ACC112 (cell line): ENCODE measurements at regions not wholly inside any gene's neighbourhood (a gene's known extent, or its start where the extent isn't known, plus 50 kb on each side); places are given as distances from the start of the nearest gene placed in this dataset.

Source experiments
- H2AFZ ChIP-seq: fragments of 200-600 bp; sonication (generic); one replicate; pipeline ENCODE4 v1.6.0; 2017; ENCODE audit warnings: antibody characterized with exemption, low read length; ENCODE audit not compliant: unreplicated experiment
- H3K27ac ChIP-seq: fragments of 200-600 bp; sonication (generic); 2 replicates; pipeline ENCODE4 v1.5.1; 2014; ENCODE audit warnings: low read depth, mild to moderate bottlenecking, antibody characterized with exemption, low read length, moderate library complexity
- H3K27me3 ChIP-seq: fragments of 200-600 bp; sonication (generic); 2 replicates; pipeline ENCODE4 v1.6.1; 2014; ENCODE audit warnings: mild to moderate bottlenecking, antibody characterized with exemption, low read length, moderate library complexity, mixed read lengths; ENCODE audit not compliant: insufficient read depth
- H3K36me3 ChIP-seq: fragments of 200-600 bp; sonication (generic); 2 replicates; pipeline ENCODE4 v1.6.1; 2016; ENCODE audit warnings: mild to moderate bottlenecking, antibody characterized with exemption, low read length, moderate library complexity, mixed read lengths; ENCODE audit not compliant: insufficient read depth
- H3K4me1 ChIP-seq: fragments of 200-600 bp; sonication (generic); one replicate; pipeline ENCODE4 v1.6.1; 2016; ENCODE audit warnings: low read length, mixed read lengths; ENCODE audit not compliant: insufficient read depth, unreplicated experiment, control insufficient read depth
- H3K4me3 ChIP-seq: fragments of 200-600 bp; sonication (generic); 2 replicates; pipeline ENCODE4 v1.5.1; 2014; ENCODE audit warnings: mild to moderate bottlenecking, low read depth, low read length
- H3K79me2 ChIP-seq: fragments of 200-600 bp; sonication (generic); one replicate; pipeline ENCODE4 v1.6.0; 2016; ENCODE audit warnings: low read length; ENCODE audit not compliant: control insufficient read depth, unreplicated experiment, insufficient read depth

- no peaks in the 10 kb centered on the region for H3K79me2 ChIP-seq
- no peaks in the 10 kb centered on the region for H3K27me3 ChIP-seq
- H2AFZ ChIP-seq: no peak overlapping the region
Measured at GRCh38 chr22:49432211-49432896, 395.3 kb downstream of the BRD1 start.

GRCh38 chr22:49431551-49431950, 396.1 kb downstream of the BRD1 start:
- no peak overlapping the region for H3K27ac ChIP-seq
- H3K79me2 ChIP-seq: no peaks in the 10 kb centered on the region
- no peak overlapping the region for H3K4me3 ChIP-seq
- H3K4me1 ChIP-seq: no peaks in the 10 kb centered on the region
- no peaks in the 10 kb centered on the region for H3K27me3 ChIP-seq
- H3K36me3 ChIP-seq: no peaks in the 10 kb centered on the region
- H2AFZ ChIP-seq: no peak overlapping the region

More at GRCh38 chr22:49432211-49432896, 395.3 kb downstream of the BRD1 start:
- Histone ChIP-seq H3K4me3 (no peak overlapping the region), H3K36me3 (no peaks in the 10 kb centered on the region), H3K27ac (no peak overlapping the region), H3K4me1 (no peaks in the 10 kb centered on the region)

GRCh38 chr22:49429066-49429465, 398.6 kb downstream of the BRD1 start:
- no peak overlapping the region for H2AFZ ChIP-seq
- H3K36me3 ChIP-seq: no peaks in the 10 kb centered on the region
- H3K79me2 ChIP-seq: no peaks in the 10 kb centered on the region
- no peaks in the 10 kb centered on the region for H3K4me1 ChIP-seq
- no peaks in the 10 kb centered on the region for H3K27me3 ChIP-seq
- H3K4me3 ChIP-seq: no peak overlapping the region
- H3K27ac ChIP-seq: no peak overlapping the region

GRCh38 chr22:49427941-49428340, 399.7 kb downstream of the BRD1 start:
- no peak overlapping the region for H3K4me3 ChIP-seq
- H3K27ac ChIP-seq: no peak overlapping the region
- H3K79me2 ChIP-seq: no peaks in the 10 kb centered on the region
- no peak overlapping the region for H2AFZ ChIP-seq
- no peaks in the 10 kb centered on the region for H3K4me1 ChIP-seq
- H3K36me3 ChIP-seq: no peaks in the 10 kb centered on the region
- no peaks in the 10 kb centered on the region for H3K27me3 ChIP-seq

GRCh38 chr22:49427341-49427740, 400.3 kb downstream of the BRD1 start:
- Histone ChIP-seq H3K79me2 (no peaks in the 10 kb centered on the region), H3K36me3 (no peaks in the 10 kb centered on the region), H3K27ac (no peak overlapping the region)

GRCh38 chr22:49426618-49427266, 400.9 kb downstream of the BRD1 start:
- Histone ChIP-seq H3K4me3 (no peak overlapping the region), H3K79me2 (no peaks in the 10 kb centered on the region), H3K27me3 (no peaks in the 10 kb centered on the region), H3K36me3 (no peaks in the 10 kb centered on the region), H3K4me1 (no peaks in the 10 kb centered on the region), H3K27ac (no peak overlapping the region), H2AFZ (no peak overlapping the region)

More at GRCh38 chr22:49427341-49427740, 400.3 kb downstream of the BRD1 start:
- H3K4me1 ChIP-seq: no peaks in the 10 kb centered on the region
- no peak overlapping the region for H3K4me3 ChIP-seq
- H2AFZ ChIP-seq: no peak overlapping the region
- H3K27me3 ChIP-seq: no peaks in the 10 kb centered on the region

GRCh38 chr22:49426098-49426497, 401.6 kb downstream of the BRD1 start:
- H3K4me1 ChIP-seq: no peaks in the 10 kb centered on the region
- no peak overlapping the region for H2AFZ ChIP-seq
- no peaks in the 10 kb centered on the region for H3K36me3 ChIP-seq
- H3K27me3 ChIP-seq: no peaks in the 10 kb centered on the region
- no peak overlapping the region for H3K4me3 ChIP-seq
- no peaks in the 10 kb centered on the region for H3K79me2 ChIP-seq
- H3K27ac ChIP-seq: no peak overlapping the region

- Histone ChIP-seq H3K27me3 (no peaks in the 10 kb centered on the region), H3K27ac (no peak overlapping the region), H2AFZ (no peak overlapping the region), H3K79me2 (no peaks in the 10 kb centered on the region), H3K36me3 (no peaks in the 10 kb centered on the region), H3K4me1 (no peaks in the 10 kb centered on the region), H3K4me3 (no peak overlapping the region)
Measured at GRCh38 chr22:49425356-49425755, 402.3 kb downstream of the BRD1 start.

GRCh38 chr22:49424893-49425270, 402.8 kb downstream of the BRD1 start:
- no peak overlapping the region for H2AFZ ChIP-seq

GRCh38 chr22:49423125-49423650, 404.5 kb downstream of the BRD1 start:
- Histone ChIP-seq H3K36me3 (no peaks in the 10 kb centered on the region), H3K4me1 (no peaks in the 10 kb centered on the region), H2AFZ (no peak overlapping the region), H3K79me2 (no peaks in the 10 kb centered on the region), H3K27ac (no peak overlapping the region), H3K27me3 (no peaks in the 10 kb centered on the region), H3K4me3 (no peak overlapping the region)

More at GRCh38 chr22:49424893-49425270, 402.8 kb downstream of the BRD1 start:
- Histone ChIP-seq H3K27me3 (no peaks in the 10 kb centered on the region), H3K36me3 (no peaks in the 10 kb centered on the region), H3K27ac (no peak overlapping the region), H3K4me1 (no peaks in the 10 kb centered on the region), H3K79me2 (no peaks in the 10 kb centered on the region), H3K4me3 (no peak overlapping the region)

GRCh38 chr22:49422701-49423100, 405.0 kb downstream of the BRD1 start:
- no peak overlapping the region for H3K27ac ChIP-seq
- H3K4me1 ChIP-seq: no peaks in the 10 kb centered on the region
- no peak overlapping the region for H2AFZ ChIP-seq

More at GRCh38 chr22:49422701-49423100, 405.0 kb downstream of the BRD1 start:
- Histone ChIP-seq H3K4me3 (no peak overlapping the region), H3K79me2 (no peaks in the 10 kb centered on the region), H3K27me3 (no peaks in the 10 kb centered on the region), H3K36me3 (no peaks in the 10 kb centered on the region)
